ENCODE measurements at regions not wholly inside any gene's neighbourhood (a gene's known extent, or its start where the extent isn't known, plus 50 kb on each side); places are given as distances from the start of the nearest gene placed in this dataset.

DNA sequence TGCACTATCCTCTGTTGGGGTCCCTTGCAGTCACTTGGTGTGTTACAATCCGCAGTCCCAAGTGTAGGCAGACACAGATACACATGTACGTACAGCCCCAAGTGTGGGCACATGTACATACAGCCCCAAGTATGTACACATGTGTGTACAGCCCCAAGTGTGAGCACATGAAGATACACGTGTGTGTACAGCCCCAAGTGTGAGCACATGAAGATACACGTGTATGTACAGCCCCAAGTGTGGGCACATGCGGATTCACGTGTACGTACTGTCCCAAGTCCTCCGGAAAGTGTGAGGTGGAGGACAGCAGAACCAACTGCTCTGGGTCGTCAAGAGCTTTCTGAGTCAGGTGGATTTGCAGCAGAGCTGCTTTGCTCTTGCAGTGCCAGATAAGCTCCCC lies 440.0 kb downstream of the ZNF516 start:
- TF ChIP-seq CBX8 (IDR thresholded peaks at IDR 0.05; ENCODE audit: borderline replicate concordance, extremely low read depth, low read depth, low read length, poor library complexity, severe bottlenecking) (no peak), RNF2 (IDR thresholded peaks at IDR 0.05) (no peak), HNRNPH1 (optimal IDR thresholded peaks at IDR 0.05; ENCODE audit: low read depth, low read length) (no peak), MIER1 (IDR thresholded peaks at IDR 0.05; ENCODE audit: low read depth) (no peak), POLR2A (conservative IDR thresholded peaks at IDR 0.05) (no peak), TAF7 (tag; IDR thresholded peaks at IDR 0.05) (no peak), SMARCC2 (IDR thresholded peaks at IDR 0.05; ENCODE audit: low read depth) (no peak), RAD21 (CRISPR knock-in tag; conservative IDR thresholded peaks at IDR 0.05 in 1 of 2, IDR thresholded peaks at IDR 0.05 in 1 of 2) (no peak)
- TF ChIP-seq, protein P1, sequence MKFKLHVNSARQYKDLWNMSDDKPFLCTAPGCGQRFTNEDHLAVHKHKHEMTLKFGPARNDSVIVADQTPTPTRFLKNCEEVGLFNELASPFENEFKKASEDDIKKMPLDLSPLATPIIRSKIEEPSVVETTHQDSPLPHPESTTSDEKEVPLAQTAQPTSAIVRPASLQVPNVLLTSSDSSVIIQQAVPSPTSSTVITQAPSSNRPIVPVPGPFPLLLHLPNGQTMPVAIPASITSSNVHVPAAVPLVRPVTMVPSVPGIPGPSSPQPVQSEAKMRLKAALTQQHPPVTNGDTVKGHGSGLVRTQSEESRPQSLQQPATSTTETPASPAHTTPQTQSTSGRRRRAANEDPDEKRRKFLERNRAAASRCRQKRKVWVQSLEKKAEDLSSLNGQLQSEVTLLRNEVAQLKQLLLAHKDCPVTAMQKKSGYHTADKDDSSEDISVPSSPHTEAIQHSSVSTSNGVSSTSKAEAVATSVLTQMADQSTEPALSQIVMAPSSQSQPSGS (CRISPR knock-in tag; IDR thresholded peaks at IDR 0.05): no peak
- TF ChIP-seq, protein P2, sequence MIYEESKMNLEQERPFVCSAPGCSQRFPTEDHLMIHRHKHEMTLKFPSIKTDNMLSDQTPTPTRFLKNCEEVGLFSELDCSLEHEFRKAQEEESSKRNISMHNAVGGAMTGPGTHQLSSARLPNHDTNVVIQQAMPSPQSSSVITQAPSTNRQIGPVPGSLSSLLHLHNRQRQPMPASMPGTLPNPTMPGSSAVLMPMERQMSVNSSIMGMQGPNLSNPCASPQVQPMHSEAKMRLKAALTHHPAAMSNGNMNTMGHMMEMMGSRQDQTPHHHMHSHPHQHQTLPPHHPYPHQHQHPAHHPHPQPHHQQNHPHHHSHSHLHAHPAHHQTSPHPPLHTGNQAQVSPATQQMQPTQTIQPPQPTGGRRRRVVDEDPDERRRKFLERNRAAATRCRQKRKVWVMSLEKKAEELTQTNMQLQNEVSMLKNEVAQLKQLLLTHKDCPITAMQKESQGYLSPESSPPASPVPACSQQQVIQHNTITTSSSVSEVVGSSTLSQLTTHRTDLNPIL (CRISPR knock-in tag; IDR thresholded peaks at IDR 0.05): no peak
- TF ChIP-seq, protein P3, sequence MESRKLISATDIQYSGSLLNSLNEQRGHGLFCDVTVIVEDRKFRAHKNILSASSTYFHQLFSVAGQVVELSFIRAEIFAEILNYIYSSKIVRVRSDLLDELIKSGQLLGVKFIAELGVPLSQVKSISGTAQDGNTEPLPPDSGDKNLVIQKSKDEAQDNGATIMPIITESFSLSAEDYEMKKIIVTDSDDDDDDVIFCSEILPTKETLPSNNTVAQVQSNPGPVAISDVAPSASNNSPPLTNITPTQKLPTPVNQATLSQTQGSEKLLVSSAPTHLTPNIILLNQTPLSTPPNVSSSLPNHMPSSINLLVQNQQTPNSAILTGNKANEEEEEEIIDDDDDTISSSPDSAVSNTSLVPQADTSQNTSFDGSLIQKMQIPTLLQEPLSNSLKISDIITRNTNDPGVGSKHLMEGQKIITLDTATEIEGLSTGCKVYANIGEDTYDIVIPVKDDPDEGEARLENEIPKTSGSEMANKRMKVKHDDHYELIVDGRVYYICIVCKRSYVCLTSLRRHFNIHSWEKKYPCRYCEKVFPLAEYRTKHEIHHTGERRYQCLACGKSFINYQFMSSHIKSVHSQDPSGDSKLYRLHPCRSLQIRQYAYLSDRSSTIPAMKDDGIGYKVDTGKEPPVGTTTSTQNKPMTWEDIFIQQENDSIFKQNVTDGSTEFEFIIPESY (CRISPR knock-in tag; IDR thresholded peaks at IDR 0.05): no peak
- TF ChIP-seq, protein P4, sequence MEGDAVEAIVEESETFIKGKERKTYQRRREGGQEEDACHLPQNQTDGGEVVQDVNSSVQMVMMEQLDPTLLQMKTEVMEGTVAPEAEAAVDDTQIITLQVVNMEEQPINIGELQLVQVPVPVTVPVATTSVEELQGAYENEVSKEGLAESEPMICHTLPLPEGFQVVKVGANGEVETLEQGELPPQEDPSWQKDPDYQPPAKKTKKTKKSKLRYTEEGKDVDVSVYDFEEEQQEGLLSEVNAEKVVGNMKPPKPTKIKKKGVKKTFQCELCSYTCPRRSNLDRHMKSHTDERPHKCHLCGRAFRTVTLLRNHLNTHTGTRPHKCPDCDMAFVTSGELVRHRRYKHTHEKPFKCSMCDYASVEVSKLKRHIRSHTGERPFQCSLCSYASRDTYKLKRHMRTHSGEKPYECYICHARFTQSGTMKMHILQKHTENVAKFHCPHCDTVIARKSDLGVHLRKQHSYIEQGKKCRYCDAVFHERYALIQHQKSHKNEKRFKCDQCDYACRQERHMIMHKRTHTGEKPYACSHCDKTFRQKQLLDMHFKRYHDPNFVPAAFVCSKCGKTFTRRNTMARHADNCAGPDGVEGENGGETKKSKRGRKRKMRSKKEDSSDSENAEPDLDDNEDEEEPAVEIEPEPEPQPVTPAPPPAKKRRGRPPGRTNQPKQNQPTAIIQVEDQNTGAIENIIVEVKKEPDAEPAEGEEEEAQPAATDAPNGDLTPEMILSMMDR (IDR thresholded peaks at IDR 0.05 in 2 of 3, conservative IDR thresholded peaks at IDR 0.05 in 1 of 3; ENCODE audit: insufficient read depth in 2 of 3, low read depth in 1 of 3, low read length in 3 of 3): no peak

Data from K562 (cell line).